HG03378 (cell line): ENCODE measurements at regions not wholly inside any gene's neighbourhood (a gene's known extent, or its start where the extent isn't known, plus 50 kb on each side); places are given as distances from the start of the nearest gene placed in this dataset.
"Not testable (repeated sequence)": the region's sequence is repeated elsewhere in the genome, so short reads cannot be mapped to it uniquely, and the experiment has no call there.

ENCODE experiments used
- ATAC-seq: cut with Tn5 transposase; IDR thresholded peaks from one replicate; pipeline ENCODE4 v1.9.1; 2021; ENCODE audit warnings: mild to moderate bottlenecking, moderate library complexity; ENCODE audit not compliant: unreplicated experiment

GRCh38 chr15:20309966-20310365, 231.6 kb downstream of the GOLGA6L6 start:
- not testable (repeated sequence) for ATAC-seq

DNA sequence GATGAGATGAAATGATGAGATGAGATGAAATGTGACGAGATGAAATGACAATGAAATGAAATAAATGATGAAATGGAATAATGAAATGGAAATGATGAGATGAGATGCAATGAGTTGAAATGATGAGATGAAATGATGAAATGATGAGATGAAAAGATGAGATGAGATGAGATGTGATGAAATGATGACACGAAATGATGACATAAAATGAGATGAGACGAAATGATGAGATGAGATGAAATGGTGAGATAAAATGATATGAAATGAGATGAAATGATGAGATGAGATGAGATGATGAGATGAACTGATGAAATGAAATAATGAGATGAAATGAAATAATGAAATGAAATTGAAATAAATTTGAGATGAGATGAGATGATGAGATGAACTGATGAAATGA, 232.2 kb downstream of the GOLGA6L6 start:
- ATAC-seq = not testable (repeated sequence)

GRCh38 chr15:20308027-20308690, 233.4 kb downstream of the GOLGA6L6 start:
- not testable (repeated sequence) for ATAC-seq

DNA sequence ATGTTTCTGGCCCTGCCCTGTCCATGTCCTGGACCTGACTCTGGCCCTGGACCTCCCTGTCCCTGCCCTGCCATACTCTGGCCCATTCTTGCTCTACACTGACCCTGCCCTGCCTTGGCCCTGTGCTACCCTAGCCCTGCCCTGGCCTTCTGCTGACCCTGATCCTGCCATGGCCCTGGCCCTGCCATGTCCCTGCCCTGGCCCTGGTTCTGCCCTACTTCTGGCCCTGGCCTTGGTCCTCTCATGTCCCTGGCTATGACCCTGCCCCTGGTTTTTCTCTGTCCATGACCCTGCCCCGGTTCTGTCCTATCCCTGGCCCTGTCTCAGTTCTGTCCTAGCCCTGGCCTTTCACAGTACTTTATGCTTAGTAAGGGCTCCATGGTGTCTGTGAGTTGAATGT, 234.5 kb downstream of the GOLGA6L6 start:
- not testable (repeated sequence) for ATAC-seq

DNA sequence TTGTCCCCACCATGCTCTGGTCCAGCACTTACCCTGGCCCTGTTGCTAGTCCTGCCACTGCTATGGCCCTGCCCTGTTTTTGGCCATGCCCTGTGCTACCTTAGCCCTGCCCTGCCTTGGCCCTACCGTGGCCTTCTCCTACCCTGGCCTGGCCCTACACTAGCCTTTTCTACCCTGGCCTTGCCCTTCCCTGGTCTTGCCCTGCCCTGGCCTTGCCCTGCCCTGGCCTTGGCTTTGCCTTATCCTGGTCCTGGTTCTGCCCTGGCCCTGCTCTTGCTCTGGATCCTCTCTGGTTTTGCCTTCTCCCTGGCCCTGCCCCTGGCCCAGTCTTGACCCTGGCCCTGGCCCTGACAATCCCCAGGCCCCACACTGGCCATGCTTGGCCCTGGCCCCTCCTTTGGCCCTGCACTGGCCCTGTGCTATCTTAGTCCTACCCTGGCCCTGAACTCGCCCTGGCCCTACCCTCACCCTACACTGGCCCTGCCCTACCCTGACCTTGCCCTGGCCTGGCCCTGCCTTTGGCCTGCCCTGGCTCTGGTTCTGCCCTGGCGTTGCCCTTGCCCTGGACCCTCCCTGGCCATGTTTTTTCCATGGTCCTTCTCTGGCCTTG, 235.0 kb downstream of the GOLGA6L6 start:
- not testable (repeated sequence) for ATAC-seq

DNA sequence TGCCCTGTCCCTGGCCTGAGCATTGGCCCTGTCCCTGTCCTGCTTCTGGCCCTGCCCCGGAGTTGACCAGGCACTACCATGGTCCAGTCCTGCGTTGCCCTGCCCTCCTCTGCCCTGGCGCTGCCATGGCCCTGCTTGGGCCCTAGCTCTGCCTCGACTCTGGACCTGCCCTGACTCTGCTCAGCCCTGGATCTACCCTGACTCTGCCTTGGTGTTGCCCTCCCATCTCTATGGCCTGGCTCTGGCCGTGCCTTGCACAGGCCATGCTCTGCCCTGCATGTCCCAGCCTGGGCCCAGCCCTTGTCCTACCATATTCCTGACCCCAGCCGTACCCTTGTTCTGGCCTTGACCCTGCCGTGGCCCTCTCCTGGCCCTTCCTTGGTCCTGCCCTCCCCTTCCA, 235.7 kb downstream of the GOLGA6L6 start:
- ATAC-seq = not testable (repeated sequence)

DNA sequence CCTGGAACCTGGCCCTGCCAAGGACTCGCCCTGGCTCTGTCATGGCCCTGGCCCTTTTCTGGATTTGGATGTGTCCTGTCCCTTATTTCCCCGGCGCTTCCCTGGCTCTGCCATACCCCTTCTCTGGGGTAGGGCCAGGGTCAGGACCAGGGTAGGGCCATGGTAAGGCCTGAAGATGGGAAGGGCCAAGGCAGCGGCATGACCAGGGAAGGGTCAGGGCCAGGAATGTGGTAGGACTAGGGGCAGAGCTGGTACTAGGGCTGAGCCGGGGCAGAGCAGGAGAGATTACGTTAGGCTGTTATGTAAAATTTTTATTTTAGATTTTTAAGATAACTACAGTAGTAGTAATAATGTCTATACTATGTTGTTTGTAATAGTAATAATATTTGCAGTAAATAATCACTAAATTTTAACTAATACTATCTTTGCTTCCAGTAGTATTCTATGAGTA, 236.6 kb downstream of the GOLGA6L6 start:
- not testable (repeated sequence) for ATAC-seq

DNA sequence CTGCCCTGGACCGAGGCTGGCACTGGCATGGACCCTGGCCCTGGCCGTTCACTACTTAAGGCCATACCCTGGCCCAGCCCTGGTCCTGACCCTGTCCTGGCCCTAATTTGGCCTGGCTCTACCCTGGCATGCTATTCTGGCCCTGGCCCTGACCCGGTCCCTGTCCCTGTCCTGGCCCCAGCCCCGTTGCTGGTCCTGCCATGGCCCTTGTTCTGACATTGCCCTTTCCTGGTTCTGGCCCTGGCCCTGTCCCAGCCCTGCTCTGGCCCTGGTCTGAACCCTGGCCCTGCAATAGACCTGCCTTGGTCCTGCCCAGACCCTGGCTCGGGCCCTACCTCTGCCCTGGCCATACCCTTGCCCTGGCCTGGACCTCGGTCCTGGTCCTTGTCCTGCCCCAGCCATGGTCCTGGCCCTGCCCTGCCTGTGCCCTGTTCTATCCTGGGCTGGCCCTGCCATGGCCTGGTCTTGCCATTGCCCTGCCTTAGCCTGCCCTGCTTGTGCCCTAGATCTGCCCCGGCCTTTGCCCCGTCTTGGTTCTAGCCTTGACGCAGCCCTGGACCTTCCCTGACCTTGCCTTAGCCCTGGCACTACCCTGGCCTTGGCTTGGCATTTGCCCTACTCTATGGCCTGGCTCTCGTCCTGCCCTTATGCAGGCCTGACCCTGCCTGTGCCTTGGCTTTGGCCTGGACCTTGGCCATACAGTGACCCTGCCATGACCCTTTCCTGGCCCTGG, 237.2 kb downstream of the GOLGA6L6 start:
- ATAC-seq = not testable (repeated sequence)

- ATAC-seq = not testable (repeated sequence)
Observed at GRCh38 chr15:20303248-20304171, 238.1 kb downstream of the GOLGA6L6 start.

- ATAC-seq = not testable (repeated sequence)
Observed at GRCh38 chr15:20302141-20303069, 239.2 kb downstream of the GOLGA6L6 start.

DNA sequence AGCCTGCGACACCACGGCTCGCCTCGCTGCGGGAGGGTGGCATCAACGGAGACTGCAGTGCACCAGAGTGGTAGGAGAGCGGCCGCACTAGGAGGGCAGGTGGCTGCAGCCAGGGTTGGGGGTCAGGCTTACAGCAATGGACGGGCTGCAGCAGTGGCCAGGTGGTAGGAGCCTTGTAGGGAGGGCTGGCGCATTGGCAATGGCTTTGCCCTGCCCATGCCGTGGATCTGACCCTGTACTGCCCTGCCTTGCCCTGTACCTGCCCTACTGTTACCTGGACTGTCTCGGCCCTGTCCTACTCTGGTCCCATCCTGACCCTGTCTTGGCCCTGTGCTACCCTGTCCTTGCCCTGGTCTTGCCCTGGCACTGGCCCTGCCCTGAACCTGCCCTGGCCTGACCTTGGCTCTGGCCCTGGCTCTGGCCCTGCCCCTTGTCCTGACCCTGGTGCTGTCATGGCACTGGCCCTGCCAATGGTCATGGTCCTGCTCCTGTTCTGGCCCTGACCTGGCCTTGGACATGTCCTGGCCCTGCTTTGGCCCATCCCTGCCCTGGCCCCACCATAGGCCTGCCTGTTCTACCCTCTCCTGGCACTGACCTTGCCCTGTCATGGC, 240.0 kb downstream of the GOLGA6L6 start:
- ATAC-seq = not testable (repeated sequence)

- not testable (repeated sequence) for ATAC-seq
Observed at GRCh38 chr15:20301041-20301390, 240.6 kb downstream of the GOLGA6L6 start.

GRCh38 chr15:20300351-20301040, 241.1 kb downstream of the GOLGA6L6 start:
- ATAC-seq = not testable (repeated sequence)

- ATAC-seq = not testable (repeated sequence)
Observed at GRCh38 chr15:20297603-20298123, 243.9 kb downstream of the GOLGA6L6 start.

GRCh38 chr15:20296261-20296660, 245.3 kb downstream of the GOLGA6L6 start:
- ATAC-seq = not testable (repeated sequence)

- no peak for ATAC-seq
Observed at GRCh38 chr15:20295238-20295811, 246.3 kb downstream of the GOLGA6L6 start.

DNA sequence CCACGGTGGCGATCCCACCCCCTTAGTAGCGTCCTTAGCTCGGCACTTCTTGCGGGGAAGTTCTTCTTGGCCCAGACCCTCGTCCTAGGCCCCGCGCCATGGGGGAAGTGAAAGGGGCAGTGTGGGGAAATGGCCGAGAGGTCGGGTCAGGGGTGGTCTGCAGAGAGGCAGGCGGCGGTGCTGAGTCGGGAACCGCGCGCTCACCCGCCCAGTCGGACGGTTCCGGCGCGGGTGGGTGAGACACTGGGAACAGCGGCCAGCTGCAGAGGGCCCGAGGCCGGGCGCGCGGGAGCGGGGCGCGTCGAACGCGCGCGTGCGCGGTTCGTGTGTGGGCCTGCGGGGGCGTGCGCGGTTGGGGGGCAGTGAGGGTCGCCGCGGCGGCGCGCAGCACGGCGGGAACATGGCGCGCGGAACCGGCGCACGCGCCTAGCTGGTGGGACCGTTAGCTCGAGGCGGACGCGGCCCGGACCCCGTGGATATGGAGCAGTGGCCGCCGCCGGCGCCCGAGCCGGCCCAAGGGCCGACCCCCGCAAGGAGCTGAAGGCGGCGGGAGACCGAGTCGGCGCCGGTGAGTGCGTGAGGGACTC, 246.9 kb downstream of the GOLGA6L6 start:
- ATAC-seq = no peak
